22Rv1 (cell line): ENCODE measurements at regions not wholly inside any gene's neighbourhood (a gene's known extent, or its start where the extent isn't known, plus 50 kb on each side); places are given as distances from the start of the nearest gene placed in this dataset.
"Not testable (repeated sequence)": the region's sequence is repeated elsewhere in the genome, so short reads cannot be mapped to it uniquely, and the experiment has no call there.

ENCODE experiments used
- H3K27ac ChIP-seq: fragments of 450-650 bp; 2 replicates; pipeline ENCODE4 v1.5.1; 2017
- CTCF ChIP-seq: fragments of 450-650 bp; IDR thresholded peaks from 2 replicates; pipeline ENCODE4 v1.5.1; 2017; ENCODE audit warnings: mild to moderate bottlenecking
- ZFX ChIP-seq: fragments of 450-650 bp; IDR thresholded peaks from 2 replicates; pipeline ENCODE4 v1.6.1; 2017; ENCODE audit warnings: antibody characterized with exemption, borderline replicate concordance

GRCh38 chr12:13422291-13422690 lies 225.8 kb downstream of the EMP1 start:
- TF ChIP-seq CTCF (no peak), ZFX (no peak)
- no peak overlapping the region for H3K27ac ChIP-seq

GRCh38 chr12:13417516-13417915 lies 221.0 kb downstream of the EMP1 start:
- no peak overlapping the region for H3K27ac ChIP-seq
- no peak for TF ChIP-seq CTCF
- TF ChIP-seq ZFX: no peak

- no peak overlapping the region for H3K27ac ChIP-seq
- no peak for TF ChIP-seq CTCF
- no peak for TF ChIP-seq ZFX
Observed at GRCh38 chr12:13411287-13411686, 214.8 kb downstream of the EMP1 start.

- no peak overlapping the region for H3K27ac ChIP-seq
- TF ChIP-seq ZFX: no peak
- no peak for TF ChIP-seq CTCF
Observed at GRCh38 chr12:13405961-13406703, 209.6 kb downstream of the EMP1 start.

GRCh38 chr12:13404631-13405473 lies 208.3 kb downstream of the EMP1 start:
- no peak overlapping the region for H3K27ac ChIP-seq
- no peak for TF ChIP-seq CTCF
- TF ChIP-seq ZFX: no peak

GRCh38 chr12:13404111-13404628 lies 207.6 kb downstream of the EMP1 start:
- H3K27ac ChIP-seq: no peak overlapping the region

GRCh38 chr12:13391375-13391774 lies 194.8 kb downstream of the EMP1 start:
- H3K27ac ChIP-seq: not testable (repeated sequence)

More at GRCh38 chr12:13404111-13404628, 207.6 kb downstream of the EMP1 start:
- TF ChIP-seq ZFX: no peak
- no peak for TF ChIP-seq CTCF
